ENCODE measurements at regions not wholly inside any gene's neighbourhood (a gene's known extent, or its start where the extent isn't known, plus 50 kb on each side); places are given as distances from the start of the nearest gene placed in this dataset.

DNA sequence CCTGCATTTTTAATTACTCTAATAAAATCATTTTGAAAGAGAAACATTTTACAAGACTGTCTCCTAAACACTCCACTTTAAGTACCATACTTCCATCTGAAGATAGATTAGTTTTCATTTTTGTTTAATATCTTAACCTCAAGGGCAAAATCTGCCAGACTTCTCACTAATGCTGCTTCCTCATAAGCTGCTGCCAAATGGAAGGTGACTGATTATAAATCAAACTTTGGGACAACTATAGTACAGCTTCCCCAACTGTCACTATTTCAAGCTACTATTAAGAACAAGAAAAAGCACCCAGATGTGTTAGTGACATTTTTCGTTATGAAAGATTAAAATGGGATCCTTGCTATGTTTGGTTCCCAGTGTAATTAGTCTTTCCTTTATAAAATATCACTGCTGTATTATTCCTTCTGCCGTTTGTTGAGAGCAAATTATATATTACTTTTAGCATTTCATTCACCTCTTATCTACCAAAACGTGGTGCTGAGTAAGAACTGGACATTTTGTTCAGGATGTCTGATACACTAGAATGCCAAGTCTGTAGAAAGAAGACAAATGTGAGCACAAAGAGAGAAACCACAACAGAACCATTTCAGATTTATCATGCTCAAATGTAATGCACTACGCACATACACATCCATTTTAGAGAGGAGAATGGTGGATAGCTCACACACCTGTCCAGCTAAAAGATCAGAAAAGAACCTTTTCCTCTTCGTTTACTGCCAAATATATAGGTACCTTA is 312.2 kb upstream of the C11orf87 start:
- no peaks in the 10 kb centered on the region for H3K4me1 Mint-ChIP-seq
- H3K36me3 Mint-ChIP-seq, result no peaks in the 10 kb centered on the region
- no peaks in the 10 kb centered on the region for H3K36me3 ChIP-seq (ENCODE audit: control insufficient read depth, insufficient read depth, low read length)
- H3K27me3 ChIP-seq (ENCODE audit: control insufficient read depth, insufficient read depth, low read length), result no peaks in the 10 kb centered on the region
- TF ChIP-seq, protein P1, sequence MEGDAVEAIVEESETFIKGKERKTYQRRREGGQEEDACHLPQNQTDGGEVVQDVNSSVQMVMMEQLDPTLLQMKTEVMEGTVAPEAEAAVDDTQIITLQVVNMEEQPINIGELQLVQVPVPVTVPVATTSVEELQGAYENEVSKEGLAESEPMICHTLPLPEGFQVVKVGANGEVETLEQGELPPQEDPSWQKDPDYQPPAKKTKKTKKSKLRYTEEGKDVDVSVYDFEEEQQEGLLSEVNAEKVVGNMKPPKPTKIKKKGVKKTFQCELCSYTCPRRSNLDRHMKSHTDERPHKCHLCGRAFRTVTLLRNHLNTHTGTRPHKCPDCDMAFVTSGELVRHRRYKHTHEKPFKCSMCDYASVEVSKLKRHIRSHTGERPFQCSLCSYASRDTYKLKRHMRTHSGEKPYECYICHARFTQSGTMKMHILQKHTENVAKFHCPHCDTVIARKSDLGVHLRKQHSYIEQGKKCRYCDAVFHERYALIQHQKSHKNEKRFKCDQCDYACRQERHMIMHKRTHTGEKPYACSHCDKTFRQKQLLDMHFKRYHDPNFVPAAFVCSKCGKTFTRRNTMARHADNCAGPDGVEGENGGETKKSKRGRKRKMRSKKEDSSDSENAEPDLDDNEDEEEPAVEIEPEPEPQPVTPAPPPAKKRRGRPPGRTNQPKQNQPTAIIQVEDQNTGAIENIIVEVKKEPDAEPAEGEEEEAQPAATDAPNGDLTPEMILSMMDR (IDR thresholded peaks at IDR 0.05), result no peak
- DNase-seq (no peak), ATAC-seq (no peak)
- H3K4me1 ChIP-seq (ENCODE audit: control insufficient read depth, insufficient read depth, low read length), result no peaks in the 10 kb centered on the region
- no peaks in the 10 kb centered on the region for H3K9me3 Mint-ChIP-seq
- no peak overlapping the region for H3K27ac ChIP-seq (ENCODE audit: low read length)
- no peak overlapping the region for H3K4me3 ChIP-seq (ENCODE audit: low read length)
- H3K9me3 ChIP-seq (ENCODE audit: control insufficient read depth, insufficient read depth, low read length), result no peaks in the 10 kb centered on the region
- intact Hi-C loops (cut with micrococcal nuclease), result no loop called here
- WGBS (ENCODE audit: insufficient coverage), result 80% methylated on average over 1 of the region's 5 CpGs
- H3K27ac Mint-ChIP-seq, result no peak overlapping the region
- no peak overlapping the region for H3K4me3 Mint-ChIP-seq
- H3K27me3 Mint-ChIP-seq (ENCODE audit: low read depth in 2 of 2), result peaks cover 15 to 29% of the 10 kb centered on the region in 2 donors

DNA sequence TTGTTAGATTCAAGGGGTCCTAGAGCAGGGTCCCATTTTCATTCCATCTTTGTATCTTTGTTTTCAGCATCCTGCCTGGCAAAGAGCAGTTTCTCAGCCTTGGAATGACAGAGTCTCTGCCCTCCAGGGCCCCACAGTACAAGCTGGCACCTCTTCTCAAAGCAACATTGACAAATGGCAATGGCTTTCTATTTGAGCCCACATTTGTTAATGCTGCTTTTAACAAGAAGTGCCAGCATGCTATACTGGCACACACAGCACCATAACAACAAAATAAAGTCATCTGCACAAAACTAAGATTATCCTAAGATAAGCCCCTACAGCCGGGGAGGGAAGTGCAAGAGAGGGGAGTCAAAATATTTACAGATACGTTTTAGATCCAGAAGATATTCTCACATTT is 309.7 kb upstream of the C11orf87 start:
- Histone ChIP-seq H3K4me3 (ENCODE audit: low read length) (no peak overlapping the region), H3K9me3 (ENCODE audit: control insufficient read depth, insufficient read depth, low read length) (no peaks in the 10 kb centered on the region), H3K4me1 (ENCODE audit: control insufficient read depth, insufficient read depth, low read length) (no peaks in the 10 kb centered on the region), H3K36me3 (ENCODE audit: control insufficient read depth, insufficient read depth, low read length) (no peaks in the 10 kb centered on the region), H3K27me3 (ENCODE audit: control insufficient read depth, insufficient read depth, low read length) (no peaks in the 10 kb centered on the region), H3K27ac (ENCODE audit: low read length) (no peak overlapping the region)
- no peaks in the 10 kb centered on the region for H3K4me1 Mint-ChIP-seq
- no peak overlapping the region for H3K27ac Mint-ChIP-seq
- peaks cover 5 to 21% of the 10 kb centered on the region in 2 donors for H3K27me3 Mint-ChIP-seq (ENCODE audit: low read depth in 2 of 2)
- no peaks in the 10 kb centered on the region for H3K9me3 Mint-ChIP-seq
- TF ChIP-seq, protein P1 (IDR thresholded peaks at IDR 0.05), result no peak
- H3K36me3 Mint-ChIP-seq, result no peaks in the 10 kb centered on the region
- DNase-seq, result no peak
- intact Hi-C loops (cut with micrococcal nuclease), result no loop called here
- no CpG with 5 or more reads among the region's 2 CpGs for WGBS (ENCODE audit: insufficient coverage)
- H3K4me3 Mint-ChIP-seq, result no peak overlapping the region
- ATAC-seq, result no peak

- ATAC-seq (no peak), DNase-seq (no peak)
- H3K27ac ChIP-seq (ENCODE audit: low read length), result no peak overlapping the region
- no peaks in the 10 kb centered on the region for H3K27me3 ChIP-seq (ENCODE audit: control insufficient read depth, insufficient read depth, low read length)
- intact Hi-C loops (cut with micrococcal nuclease), result no loop called here
- WGBS (ENCODE audit: insufficient coverage), result 30% methylated on average over 7 of the region's 7 CpGs
- H3K9me3 ChIP-seq (ENCODE audit: control insufficient read depth, insufficient read depth, low read length), result no peaks in the 10 kb centered on the region
- Mint-ChIP-seq H3K4me3 (no peak overlapping the region), H3K27ac (no peak overlapping the region), H3K9me3 (no peaks in the 10 kb centered on the region), H3K4me1 (no peaks in the 10 kb centered on the region), H3K27me3 (ENCODE audit: low read depth in 2 of 2) (peaks cover 5 to 21% of the 10 kb centered on the region in 2 donors), H3K36me3 (no peaks in the 10 kb centered on the region)
- no peak overlapping the region for H3K4me3 ChIP-seq (ENCODE audit: low read length)
- H3K36me3 ChIP-seq (ENCODE audit: control insufficient read depth, insufficient read depth, low read length), result no peaks in the 10 kb centered on the region
- H3K4me1 ChIP-seq (ENCODE audit: control insufficient read depth, insufficient read depth, low read length), result no peaks in the 10 kb centered on the region
- TF ChIP-seq, protein P1 (IDR thresholded peaks at IDR 0.05), result no peak
Observed at GRCh38 chr11:109112821-109113280, 309.1 kb upstream of the C11orf87 start.

- no peak for DNase-seq
- Histone ChIP-seq H3K4me3 (ENCODE audit: low read length) (no peak overlapping the region), H3K27me3 (ENCODE audit: control insufficient read depth, insufficient read depth, low read length) (no peaks in the 10 kb centered on the region), H3K4me1 (ENCODE audit: control insufficient read depth, insufficient read depth, low read length) (no peaks in the 10 kb centered on the region), H3K27ac (ENCODE audit: low read length) (no peak overlapping the region), H3K9me3 (ENCODE audit: control insufficient read depth, insufficient read depth, low read length) (no peaks in the 10 kb centered on the region), H3K36me3 (ENCODE audit: control insufficient read depth, insufficient read depth, low read length) (no peaks in the 10 kb centered on the region)
- Mint-ChIP-seq H3K27ac (no peak overlapping the region), H3K4me1 (no peaks in the 10 kb centered on the region), H3K4me3 (no peak overlapping the region), H3K27me3 (ENCODE audit: low read depth in 2 of 2) (peaks cover 0 to 7% of the 10 kb centered on the region in 2 donors), H3K9me3 (no peaks in the 10 kb centered on the region), H3K36me3 (no peaks in the 10 kb centered on the region)
- WGBS (ENCODE audit: insufficient coverage), result 91% methylated on average over 3 of the region's 3 CpGs
- no peak for ATAC-seq
- intact Hi-C loops (cut with micrococcal nuclease), result no loop called here
- TF ChIP-seq, protein P1 (IDR thresholded peaks at IDR 0.05), result no peak
Observed at GRCh38 chr11:109120341-109120740, 301.6 kb upstream of the C11orf87 start.

All from natural killer cell (primary cell).